Upper lobe of left lung (tissue), 6 donors: ENCODE measurements at regions not wholly inside any gene's neighbourhood (a gene's known extent, or its start where the extent isn't known, plus 50 kb on each side); places are given as distances from the start of the nearest gene placed in this dataset.
A peak's percentile ranks its signal among the peaks of the same experiment; 100 is the strongest.
"Not testable (repeated sequence)": the region's sequence is repeated elsewhere in the genome, so short reads cannot be mapped to it uniquely, and the experiment has no call there.

Experiments
- ATAC-seq, 2 donors: fragments of 200-7000 bp; cut with Tn5 transposase; one replicate each; pipeline ENCODE4 v1.9.1; 2022; ENCODE audit warnings: mild to moderate bottlenecking in 2 of 2, moderate library complexity in 2 of 2; ENCODE audit not compliant: low FRiP score in 2 of 2
- DNase-seq, 2 donors: peaks; one replicate each; pipeline ENCODE4 v3.0.0-alpha.2; 2019 to 2020
- H3K27ac ChIP-seq, 4 donors: fragments of 200-600 bp; sonication (generic); one replicate each; pipeline ENCODE4 v1.5.1; 2016 to 2019
- H3K27me3 ChIP-seq, 4 donors: fragments of 200-600 bp; sonication (generic); one replicate each; pipeline ENCODE4 v1.5.1; 2017 to 2019
- H3K36me3 ChIP-seq, 4 donors: fragments of 200-600 bp; sonication (generic); one replicate each; pipeline ENCODE4 v1.5.1; 2016 to 2019
- H3K4me1 ChIP-seq, 4 donors: fragments of 200-600 bp; sonication (generic); one replicate each; pipeline ENCODE4 v1.5.1; 2018 to 2019
- H3K4me3 ChIP-seq, 4 donors: fragments of 200-600 bp; sonication (generic); one replicate each; pipeline ENCODE4 v1.5.1; 2017 to 2019; ENCODE audit warnings: mild to moderate bottlenecking in 2 of 4, moderate library complexity in 1 of 4
- H3K9me3 ChIP-seq, 4 donors: fragments of 200-600 bp; sonication (generic); one replicate each; pipeline ENCODE4 v1.5.1; 2018 to 2019
- CTCF ChIP-seq, 6 experiments: fragments of 450-650 bp in 4 of 6; fragments of 200-600 bp in 2 of 6; sonication (generic) in 2 of 6; IDR thresholded peaks; one replicate each; pipeline ENCODE4 v1.5.1; 2016 to 2019; ENCODE audit warnings: antibody characterized with exemption in 6 of 6
- EP300 ChIP-seq, 4 donors: sonication (generic); formaldehyde crosslinking; IDR thresholded peaks; one replicate each; pipeline ENCODE4 v1.5.1; 2017; ENCODE audit warnings: antibody characterized with exemption in 4 of 4, control low read depth in 2 of 4
- POLR2A ChIP-seq, 4 donors: fragments of 450-650 bp; IDR thresholded peaks; one replicate each; pipeline ENCODE4 v1.5.1; 2016 to 2017; ENCODE audit warnings: antibody characterized with exemption in 4 of 4, mild to moderate bottlenecking in 2 of 4
- POLR2AphosphoS5 ChIP-seq, 2 donors: sonication (generic); formaldehyde crosslinking; IDR thresholded peaks; one replicate each; pipeline ENCODE4 v1.5.1; 2017; ENCODE audit warnings: antibody characterized with exemption in 2 of 2
- WGBS, 2 donors: methylation state at CpG; one replicate each; pipeline ENCODE4 v1.1.5; 2017 to 2018; 5-methylcytosine and 5-hydroxymethylcytosine counted together
- donor health status: DM: no; HTN: no; CAD: no; lungs with moderate emphysema.
- donor health status: DM: no; HTN: yes; CAD: no; lungs with severe emphysema.

DNA sequence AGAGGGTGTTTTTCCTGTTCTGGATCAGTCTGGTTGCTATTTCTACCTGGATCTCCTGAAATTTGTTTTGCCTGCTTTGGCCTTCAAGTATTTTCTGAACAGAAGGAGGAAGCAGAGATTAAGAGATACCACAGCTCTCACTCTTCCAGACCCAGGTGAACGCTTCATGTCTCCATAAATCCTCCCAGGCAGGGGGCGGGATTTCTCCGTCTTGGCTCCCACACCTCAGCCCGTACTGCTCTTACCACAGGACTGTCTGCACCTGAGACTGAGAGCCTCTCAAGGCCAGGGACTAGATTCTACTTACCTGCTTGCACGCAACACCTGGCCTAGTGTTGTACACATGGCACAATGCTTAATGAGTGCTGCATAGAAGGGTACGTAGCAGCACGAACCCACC lies 59.9 kb upstream of the LRPPRC start:
- Histone ChIP-seq H3K9me3 (no peaks in the 10 kb centered on the region), H3K36me3 (no peaks in the 10 kb centered on the region), H3K4me1 (no peaks in the 10 kb centered on the region), H3K27me3 (no peaks in the 10 kb centered on the region), H3K4me3 (no peak overlapping the region), H3K27ac (no peak overlapping the region)
- TF ChIP-seq POLR2A (IDR thresholded peaks at IDR 0.05) (no peak), CTCF (IDR thresholded peaks at IDR 0.05) (no peak), POLR2AphosphoS5 (IDR thresholded peaks at IDR 0.05) (no peak), EP300 (IDR thresholded peaks at IDR 0.05) (no peak)
- 91% methylated on average over 7 of the region's 7 CpGs for WGBS, 2 donors
- ATAC-seq (no peak), DNase-seq (no peak)

GRCh38 chr2:44056947-44057346 lies 61.2 kb upstream of the LRPPRC start:
- no peak overlapping the region for H3K4me3 ChIP-seq

DNA sequence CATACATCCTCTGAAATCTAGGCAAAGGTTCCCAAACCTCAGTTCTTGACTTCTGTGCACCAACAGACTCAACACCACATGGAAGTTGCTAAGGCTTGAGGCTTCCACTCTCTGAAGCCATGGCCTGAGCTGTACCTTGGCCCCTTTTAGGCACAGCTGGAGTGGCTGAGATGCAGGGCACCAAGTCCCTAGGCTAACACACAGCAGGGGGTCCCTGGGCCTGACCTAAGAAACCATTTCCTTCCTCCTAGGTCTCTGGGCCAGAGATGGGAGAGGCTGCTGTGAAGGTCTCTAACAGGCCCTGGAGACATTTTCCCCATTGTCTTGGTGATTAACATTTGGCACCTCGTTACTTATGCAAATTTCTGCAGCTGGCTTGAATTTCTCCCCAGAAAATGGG lies 64.5 kb upstream of the LRPPRC start:
- 40 to 47% methylated on average over 1 of the region's 1 CpG for WGBS, 2 donors
- not testable (repeated sequence) for H3K27ac ChIP-seq, H3K36me3 ChIP-seq, H3K4me1 ChIP-seq, H3K4me3 ChIP-seq, DNase-seq, H3K27me3 ChIP-seq, ATAC-seq, H3K9me3 ChIP-seq

More at GRCh38 chr2:44056947-44057346, 61.2 kb upstream of the LRPPRC start:
- Histone ChIP-seq H3K4me1 (no peaks in the 10 kb centered on the region), H3K9me3 (no peaks in the 10 kb centered on the region), H3K36me3 (no peaks in the 10 kb centered on the region), H3K27me3 (no peaks in the 10 kb centered on the region), H3K27ac (no peak overlapping the region)
- TF ChIP-seq POLR2AphosphoS5 (IDR thresholded peaks at IDR 0.05) (no peak), POLR2A (IDR thresholded peaks at IDR 0.05) (no peak), CTCF (IDR thresholded peaks at IDR 0.05) (no peak), EP300 (IDR thresholded peaks at IDR 0.05) (no peak)
- WGBS, 2 donors: 74 to 86% methylated on average over 2 of the region's 2 CpGs
- ATAC-seq (no peak), DNase-seq (no peak)

DNA sequence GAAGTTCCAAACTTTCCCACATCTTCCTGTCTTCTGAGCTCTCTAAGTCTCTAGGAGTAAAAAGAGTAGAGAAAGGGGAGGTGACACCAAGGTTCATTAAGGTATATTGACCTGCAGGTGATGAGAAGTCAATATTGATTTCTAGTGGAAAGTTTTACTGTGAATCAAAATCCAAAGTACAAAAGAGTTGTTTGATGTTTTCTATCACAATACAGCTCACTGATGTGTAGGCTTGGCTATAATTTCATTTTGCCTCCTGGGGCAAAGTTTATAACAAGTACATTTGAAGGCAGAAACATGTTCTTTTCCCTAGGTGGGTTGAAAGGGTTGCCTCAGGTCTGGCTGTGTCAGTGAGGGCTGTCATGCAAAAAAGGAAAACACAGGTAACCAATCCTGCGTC lies 65.2 kb upstream of the LRPPRC start:
- Histone ChIP-seq H3K27ac (no peak overlapping the region), H3K9me3 (no peaks in the 10 kb centered on the region), H3K4me3 (no peak overlapping the region), H3K4me1 (no peaks in the 10 kb centered on the region), H3K27me3 (no peaks in the 10 kb centered on the region), H3K36me3 (no peaks in the 10 kb centered on the region)
- no peak for TF ChIP-seq EP300 (IDR thresholded peaks at IDR 0.05)
- no peak for TF ChIP-seq POLR2A (IDR thresholded peaks at IDR 0.05)
- TF ChIP-seq POLR2AphosphoS5 (IDR thresholded peaks at IDR 0.05): no peak
- TF ChIP-seq CTCF (IDR thresholded peaks at IDR 0.05): no peak
- WGBS, 2 donors: 96 to 97% methylated on average over 1 of the region's 1 CpG
- ATAC-seq: no peak
- DNase-seq: no peak

DNA sequence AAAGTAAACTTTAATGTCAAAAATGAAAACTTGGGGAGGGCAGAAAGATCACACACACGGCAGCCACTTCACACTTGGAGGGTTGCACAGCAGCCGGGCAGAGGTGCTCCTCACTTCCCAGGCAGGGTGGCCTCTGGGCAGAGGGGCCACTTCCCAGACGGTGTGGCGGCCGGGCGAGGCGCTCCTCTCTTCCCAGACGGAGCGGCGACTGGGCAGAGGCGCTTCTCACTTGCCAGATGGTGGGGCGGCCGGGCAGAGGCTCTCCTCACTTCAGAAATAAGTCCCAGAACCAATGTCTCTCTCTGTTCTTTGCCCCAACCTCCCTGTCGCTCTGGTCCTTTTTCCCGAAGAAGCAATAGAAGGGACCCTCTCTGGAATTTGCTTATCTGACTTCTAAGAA lies 65.7 kb upstream of the LRPPRC start:
- no peak overlapping the region for H3K27ac ChIP-seq
- no peaks in the 10 kb centered on the region for H3K4me1 ChIP-seq

More for the DNA sequence above, 65.7 kb upstream of the LRPPRC start:
- H3K4me3 ChIP-seq: no peak overlapping the region
- no peak for ATAC-seq
- 82 to 95% methylated on average over 11 to 15 of the region's 15 CpGs for WGBS, 2 donors
- peak in 1 of 2 donors; percentile 60 for DNase-seq
- TF ChIP-seq POLR2A (IDR thresholded peaks at IDR 0.05) (no peak), POLR2AphosphoS5 (IDR thresholded peaks at IDR 0.05) (no peak), CTCF (IDR thresholded peaks at IDR 0.05) (no peak), EP300 (IDR thresholded peaks at IDR 0.05) (no peak)
- no peaks in the 10 kb centered on the region for H3K36me3 ChIP-seq
- no peaks in the 10 kb centered on the region for H3K27me3 ChIP-seq
- H3K9me3 ChIP-seq: no peaks in the 10 kb centered on the region
